Right ventricle myocardium superior (tissue), 1 donor: ENCODE measurements at regions not wholly inside any gene's neighbourhood (a gene's known extent, or its start where the extent isn't known, plus 50 kb on each side); places are given as distances from the start of the nearest gene placed in this dataset.
A peak's percentile ranks its signal among the peaks of the same experiment; 100 is the strongest.

Source experiments
- ATAC-seq: fragments of 200-7000 bp; cut with Tn5 transposase; one replicate; pipeline ENCODE4 v1.9.1; 2020; ENCODE audit warnings: mild to moderate bottlenecking; ENCODE audit not compliant: poor library complexity
- DNase-seq: peaks from one replicate; pipeline ENCODE4 v3.0.0-alpha.2; 2020
- intact Hi-C: fragments of 100-400 bp; cut with DNase I; formaldehyde crosslinking; loops from one replicate; pipeline ENCODE4 v1.11.2; 2022
- donor health status: DM: no; HTN: yes; CAD: no; lungs with severe emphysema.

- DNase-seq, result peak; percentile 61
- intact Hi-C loops, result no loop called here
- peak; percentile 92 for ATAC-seq
Measured at GRCh38 chr10:130362308-130362761, 226.1 kb downstream of the GLRX3 start.

DNA sequence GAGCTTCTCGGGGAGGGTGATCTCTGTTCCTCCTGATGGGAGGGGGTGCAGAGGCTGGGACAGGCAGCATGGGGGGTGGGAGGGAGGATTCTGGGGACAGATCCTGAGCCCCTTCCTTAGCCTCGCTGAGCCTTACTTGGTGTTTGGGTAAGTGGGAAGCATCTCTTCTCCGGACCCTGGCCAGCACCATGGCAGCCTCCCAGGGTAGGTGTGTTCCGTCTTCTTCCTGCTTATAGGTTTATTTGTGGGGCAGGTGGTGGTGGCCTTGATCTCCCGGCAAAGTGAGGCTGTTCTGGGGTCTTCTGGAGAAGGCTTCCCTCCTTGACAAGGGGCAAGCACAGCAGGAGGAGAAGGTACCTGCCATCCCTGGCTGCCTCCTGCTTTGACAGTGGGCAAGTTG, 226.9 kb downstream of the GLRX3 start:
- DNase-seq (no peak), ATAC-seq (no peak)
- intact Hi-C loops, result no loop called here

GRCh38 chr10:130363899-130364445, 227.8 kb downstream of the GLRX3 start:
- no peak for DNase-seq
- ATAC-seq, result no peak
- intact Hi-C loops, result no loop called here

DNA sequence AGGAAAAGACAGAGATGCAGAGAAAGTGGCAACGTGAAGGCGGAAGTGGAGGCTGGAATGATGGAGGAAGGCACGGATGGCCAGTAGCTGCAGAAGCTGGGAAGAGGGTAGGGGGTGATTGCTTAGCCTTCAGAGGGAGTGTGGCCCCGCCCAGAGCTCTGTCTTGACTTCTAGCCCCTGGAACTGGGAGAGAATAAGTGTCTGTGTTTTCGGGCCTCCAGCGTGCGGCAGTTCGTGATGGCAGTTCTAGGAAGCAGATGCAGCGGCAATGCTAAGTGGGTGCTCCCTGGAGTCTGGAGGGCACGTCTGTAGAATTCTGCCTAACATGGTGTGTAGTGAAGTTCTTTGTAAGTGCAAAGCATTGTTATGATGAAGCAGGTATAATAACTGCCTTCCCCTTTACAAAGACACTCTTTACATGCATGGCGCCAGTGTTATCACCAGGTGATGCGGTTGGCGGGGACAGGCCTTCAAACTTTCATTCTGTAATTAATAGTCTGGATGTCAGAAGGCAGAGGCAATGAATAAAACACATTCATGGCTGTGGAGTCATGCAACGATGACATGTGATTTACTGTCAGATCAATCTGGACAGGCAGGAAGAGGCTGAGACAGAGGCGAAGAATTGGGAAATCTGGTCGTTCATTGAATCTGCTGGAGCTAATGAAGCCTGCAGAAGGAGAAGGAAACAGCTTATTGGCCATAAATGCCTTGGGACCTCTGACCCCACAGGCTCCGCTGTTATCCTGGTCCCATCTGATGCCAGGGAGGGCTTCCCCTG, 228.6 kb downstream of the GLRX3 start:
- intact Hi-C loops, result no loop called here
- ATAC-seq (no peak), DNase-seq (no peak)

DNA sequence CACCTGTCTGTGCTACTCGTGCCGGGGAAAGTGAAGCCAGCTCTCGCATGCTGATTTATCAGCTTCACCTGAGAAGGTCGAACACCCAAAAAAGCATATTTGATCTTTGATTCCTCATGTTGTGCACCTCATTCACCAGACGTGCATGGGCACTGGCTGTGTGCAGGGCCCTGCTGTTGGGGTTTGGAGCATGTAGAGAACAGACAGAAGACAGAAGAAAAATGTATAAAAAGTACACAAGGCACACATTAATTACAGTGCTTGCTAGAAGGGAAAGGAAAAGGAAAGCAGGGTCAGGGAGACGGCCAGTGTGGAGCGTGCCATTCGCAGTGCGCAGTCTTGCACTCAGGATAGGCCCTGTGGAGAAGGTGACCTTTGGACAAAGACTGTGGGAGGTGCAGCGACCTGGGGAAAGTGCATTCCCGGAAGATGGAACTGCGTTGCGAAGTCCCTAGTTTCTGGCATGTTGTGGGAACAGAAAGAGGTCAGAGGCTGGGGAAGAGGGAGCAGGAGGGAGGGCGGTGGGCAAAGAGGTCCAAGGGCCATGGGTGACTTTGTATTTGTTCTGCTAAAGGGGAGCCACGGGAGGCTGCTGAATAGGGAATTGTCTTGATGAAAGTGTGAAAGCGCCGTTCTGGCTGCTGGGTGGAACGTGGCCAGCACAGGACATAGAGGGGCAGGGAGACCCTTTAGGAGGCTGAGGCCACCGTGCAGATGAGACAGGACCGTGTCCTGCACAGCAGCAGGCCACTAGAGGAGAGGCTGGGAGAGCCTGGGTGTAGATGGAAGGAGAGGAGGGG, 232.8 kb downstream of the GLRX3 start:
- no peak for DNase-seq
- ATAC-seq, result no peak
- intact Hi-C loops, result no loop called here

- no peak for ATAC-seq
- no peak for DNase-seq
- intact Hi-C loops, result no loop called here
Measured at GRCh38 chr10:130369645-130370381, 233.6 kb downstream of the GLRX3 start.

DNA sequence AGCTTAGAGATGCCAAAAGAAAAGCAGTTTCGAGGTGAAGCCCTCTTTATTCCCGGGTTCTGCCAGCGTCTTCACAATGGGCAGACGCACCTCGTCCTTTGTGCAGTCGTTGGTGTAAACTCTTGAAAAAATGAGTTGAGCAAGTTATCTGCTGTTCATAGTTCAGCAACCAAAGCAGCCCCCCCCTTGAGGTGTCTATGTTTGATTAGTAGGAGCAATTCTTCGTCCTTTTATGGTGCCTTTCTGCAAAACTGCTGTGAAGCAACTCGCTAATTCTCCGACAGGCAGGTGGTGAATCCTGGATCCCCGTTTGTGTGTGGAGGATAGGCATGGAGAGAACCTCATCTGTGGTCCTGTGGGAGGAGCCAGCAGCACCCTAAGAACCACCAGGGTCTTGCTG, 234.5 kb downstream of the GLRX3 start:
- ATAC-seq (no peak), DNase-seq (no peak)
- intact Hi-C loops, result no loop called here

GRCh38 chr10:130371156-130371555, 235.0 kb downstream of the GLRX3 start:
- ATAC-seq (no peak), DNase-seq (no peak)
- intact Hi-C loops, result no loop called here

- intact Hi-C loops, result no loop called here
- ATAC-seq, result no peak
- no peak for DNase-seq
Measured at GRCh38 chr10:130371666-130372065, 235.5 kb downstream of the GLRX3 start.

DNA sequence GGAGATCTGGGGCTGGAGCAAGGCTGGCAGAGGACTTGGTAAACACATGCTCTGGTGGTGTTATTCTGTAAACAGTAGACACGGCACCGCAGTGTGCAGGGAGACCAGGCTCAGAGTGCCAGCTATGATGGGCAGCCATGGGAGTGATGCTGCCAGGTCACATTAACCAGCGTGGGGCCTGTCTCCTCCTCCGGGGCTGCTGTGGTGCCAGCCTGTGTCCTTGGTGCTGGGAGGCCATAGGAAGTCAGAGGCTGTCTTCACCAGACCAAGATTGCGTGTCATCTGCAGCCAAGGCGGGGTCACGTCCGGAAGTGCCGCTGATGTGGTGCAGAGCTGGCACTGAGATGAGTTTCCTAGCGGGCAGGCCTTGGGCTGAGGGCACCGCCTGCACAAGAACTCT, 236.0 kb downstream of the GLRX3 start:
- intact Hi-C loops, result no loop called here
- DNase-seq, result no peak
- no peak for ATAC-seq

- intact Hi-C loops, result no loop called here
- ATAC-seq (no peak), DNase-seq (no peak)
Measured at GRCh38 chr10:130372866-130373265, 236.7 kb downstream of the GLRX3 start.

DNA sequence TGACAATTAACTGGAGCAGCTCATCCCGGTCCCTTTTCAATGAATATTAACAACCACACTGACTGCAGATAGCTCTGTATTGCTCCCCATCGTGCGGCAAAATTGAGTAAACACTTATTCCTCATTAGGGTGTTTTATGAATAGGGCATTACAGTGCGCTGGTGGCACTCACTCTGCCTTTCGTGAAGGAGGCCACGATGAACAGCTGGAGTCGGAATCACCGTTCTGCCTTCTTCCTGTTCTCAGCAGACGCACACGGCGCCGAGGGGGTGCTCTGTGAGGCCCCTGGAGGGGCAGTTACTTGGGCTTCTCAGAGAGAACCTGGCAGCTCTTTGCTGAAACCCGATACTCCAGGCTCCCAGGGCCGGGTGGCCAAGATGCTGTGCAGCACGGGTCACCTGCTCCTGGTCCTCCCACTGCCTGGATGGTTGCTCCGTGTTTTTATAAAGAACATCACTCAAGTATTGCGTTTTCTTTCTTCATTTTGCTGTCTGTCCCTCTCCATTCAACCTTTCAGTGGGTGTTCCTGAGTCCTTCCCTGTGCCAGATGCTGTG, 241.9 kb downstream of the GLRX3 start:
- DNase-seq, result no peak

DNA sequence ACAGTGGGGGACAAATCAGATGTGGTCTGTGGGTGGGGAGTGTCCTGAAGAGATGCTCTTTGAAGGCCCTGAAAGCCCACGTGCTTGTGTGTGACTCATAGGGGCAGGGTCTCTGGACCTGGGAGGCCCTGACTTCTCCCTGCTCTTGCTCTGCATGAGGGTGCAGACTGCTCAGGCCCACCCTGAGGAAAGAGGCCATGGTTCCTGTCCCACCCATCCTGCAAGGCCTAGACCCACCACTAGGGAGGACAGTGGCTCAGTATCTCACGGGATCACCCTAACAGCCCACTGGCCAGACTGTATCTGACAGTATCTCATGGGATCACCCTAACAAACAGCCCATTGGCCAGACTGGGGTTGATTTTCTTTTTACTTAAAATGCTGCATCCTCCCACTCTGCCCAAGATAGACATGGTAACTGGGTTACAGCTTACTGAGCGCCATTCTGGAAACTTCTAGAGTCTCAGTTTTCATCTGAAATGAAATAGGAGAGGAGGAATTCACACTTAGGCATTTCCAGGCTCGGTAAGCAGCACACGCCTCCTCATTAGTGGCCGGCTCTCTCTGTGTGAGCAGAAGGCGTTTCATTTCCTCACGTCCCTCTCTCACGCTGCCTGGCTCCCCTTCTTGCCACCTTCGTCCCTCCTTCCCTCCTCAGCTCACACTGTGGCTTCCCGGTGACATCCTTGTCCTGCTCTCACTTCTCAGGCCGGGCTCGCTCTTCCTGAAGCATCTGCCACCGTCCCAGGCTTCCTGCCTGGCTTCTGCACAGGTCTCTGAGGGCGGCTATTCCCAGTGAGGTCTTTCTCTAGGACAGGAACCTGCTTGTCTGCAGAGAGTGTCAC, 242.6 kb downstream of the GLRX3 start:
- intact Hi-C loops, result no loop called here
- no peak for DNase-seq
- no peak for ATAC-seq

More for the DNA sequence above, 241.9 kb downstream of the GLRX3 start:
- ATAC-seq, result no peak
- intact Hi-C loops, result no loop called here

DNA sequence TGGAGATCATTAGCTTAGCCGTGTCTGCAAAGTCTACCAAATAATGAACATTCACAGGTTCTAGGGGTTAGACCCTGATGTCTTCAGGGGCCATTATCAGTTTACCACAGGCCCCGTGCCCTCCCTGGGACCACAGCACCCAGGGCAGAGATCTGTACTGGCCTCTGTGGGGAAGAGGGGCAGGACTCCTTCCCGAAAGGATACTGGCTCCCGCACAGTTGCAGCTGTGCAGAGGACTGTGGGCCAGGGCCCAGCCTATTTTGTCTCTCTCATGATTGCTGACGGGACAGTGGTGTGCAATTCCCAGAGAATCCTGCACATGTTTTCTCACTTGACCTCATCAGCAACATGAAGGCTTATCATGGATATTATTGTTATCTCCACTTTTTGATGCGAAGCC, 243.9 kb downstream of the GLRX3 start:
- DNase-seq (no peak), ATAC-seq (no peak)
- intact Hi-C loops, result no loop called here

DNA sequence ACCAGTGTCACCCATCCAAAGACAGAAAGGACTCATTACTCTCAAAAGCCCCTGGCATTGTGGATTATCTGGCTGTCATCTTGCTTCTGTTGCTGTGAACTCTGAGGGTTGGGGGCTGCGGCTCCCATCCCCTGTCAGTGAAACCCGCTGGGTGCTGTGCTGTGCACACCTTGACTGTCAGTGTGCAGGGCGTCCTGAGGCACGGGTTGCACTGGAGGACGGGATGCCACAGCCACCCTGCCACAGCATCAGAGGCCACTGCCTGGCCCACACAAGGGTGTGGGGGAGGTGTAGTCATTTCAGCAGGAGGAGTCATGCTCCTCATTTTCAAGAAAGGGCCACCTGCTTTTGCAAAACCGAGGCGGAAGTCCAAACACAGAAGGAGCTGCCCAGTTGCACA, 245.8 kb downstream of the GLRX3 start:
- ATAC-seq, result no peak
- DNase-seq, result no peak
- intact Hi-C loops, result no loop called here

DNA sequence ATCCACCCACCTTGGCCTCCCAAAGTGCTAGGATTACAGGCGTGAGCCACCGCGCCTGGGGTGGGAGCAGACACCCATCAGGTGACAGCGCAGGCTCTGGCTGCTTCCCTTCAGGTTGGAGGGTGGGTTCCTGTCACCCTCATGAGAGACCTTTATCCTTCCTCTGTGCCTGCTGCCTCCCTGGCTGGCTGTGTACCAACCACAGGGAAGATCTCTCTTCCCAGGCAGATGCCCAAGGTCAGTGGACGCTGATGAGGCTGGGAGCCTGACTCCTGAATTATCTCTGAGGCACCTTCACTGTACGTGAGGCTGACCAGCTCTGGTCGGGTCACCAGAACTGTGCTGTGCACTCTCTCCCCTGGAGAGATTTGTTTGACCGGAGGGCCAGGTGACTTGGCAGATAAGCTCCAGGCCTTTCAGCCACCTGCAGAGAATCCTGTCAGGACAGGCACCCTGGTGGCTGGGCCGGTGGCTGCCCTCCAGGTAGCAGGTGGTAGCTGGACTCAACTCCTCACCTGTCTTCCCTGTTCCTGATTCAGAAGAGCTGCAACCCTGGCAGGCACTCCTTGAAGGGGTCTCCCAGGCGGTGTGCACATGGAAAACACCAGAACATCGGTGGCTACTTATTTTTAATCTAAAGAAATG, 251.9 kb downstream of the GLRX3 start:
- intact Hi-C loops, result no loop called here
- ATAC-seq (no peak), DNase-seq (no peak)

GRCh38 chr10:130388746-130389145, 252.6 kb downstream of the GLRX3 start:
- intact Hi-C loops, result no loop called here
- ATAC-seq (no peak), DNase-seq (no peak)

DNA sequence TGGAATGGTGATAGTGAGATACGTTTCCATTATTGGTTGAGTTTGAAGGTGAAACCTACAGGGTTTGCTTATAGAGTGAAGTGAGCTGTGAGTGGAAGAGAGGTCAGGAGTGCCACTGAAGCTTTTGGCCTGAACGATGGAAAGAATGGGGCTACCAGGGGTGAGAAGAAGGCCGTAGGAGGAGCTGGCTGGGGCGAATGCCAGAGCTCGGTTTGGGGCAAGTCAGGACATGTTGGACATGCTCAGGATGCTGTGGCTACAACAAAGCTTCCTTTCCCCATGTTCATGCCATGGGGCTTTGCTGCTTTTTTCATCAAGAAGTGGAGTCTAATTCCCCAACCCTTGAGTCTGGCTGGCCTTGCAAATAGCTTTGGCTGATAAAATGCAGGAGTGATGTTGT, 253.7 kb downstream of the GLRX3 start:
- intact Hi-C loops, result no loop called here
- no peak for ATAC-seq
- no peak for DNase-seq
